Transverse colon (tissue), 4 donors: ENCODE measurements at regions not wholly inside any gene's neighbourhood (a gene's known extent, or its start where the extent isn't known, plus 50 kb on each side); places are given as distances from the start of the nearest gene placed in this dataset.

ENCODE experiments used
- DNase-seq: peaks from one replicate; pipeline ENCODE4 v3.0.0-alpha.2; 2019
- H3K27ac ChIP-seq, 4 donors: fragments of 200-600 bp; sonication (generic); 2 replicates each; pipeline ENCODE4 v1.5.1; 2016 to 2018; ENCODE audit warnings: inconsistent platforms in 4 of 4
- H3K27me3 ChIP-seq: fragments of 200-600 bp; sonication (generic); 2 replicates; pipeline ENCODE4 v1.5.1; 2017; ENCODE audit warnings: inconsistent platforms
- H3K36me3 ChIP-seq, 4 donors: fragments of 200-600 bp; sonication (generic); 2 replicates each; pipeline ENCODE4 v1.5.1; 2017 to 2019; ENCODE audit warnings: inconsistent platforms in 4 of 4
- H3K4me1 ChIP-seq, 4 donors: fragments of 200-600 bp; sonication (generic); 2 replicates each; pipeline ENCODE4 v1.5.1; 2017 to 2020; ENCODE audit warnings: inconsistent platforms in 4 of 4
- H3K4me3 ChIP-seq, 4 donors: fragments of 200-600 bp; sonication (generic); 1 replicate in 1 of 4; 2 replicates in 3 of 4; pipeline versions ENCODE4 v1.5.1 to v1.6.1; 2017 to 2019; ENCODE audit warnings: inconsistent platforms in 4 of 4
- H3K9me3 ChIP-seq, 2 donors: fragments of 200-600 bp; sonication (generic); 2 replicates each; pipeline ENCODE4 v1.5.1; 2017 to 2019; ENCODE audit warnings: inconsistent platforms in 2 of 2
- CTCF ChIP-seq, 5 experiments: fragments of 200-600 bp in 3 of 5; fragments of 450-650 bp in 2 of 5; sonication (generic) in 3 of 5; IDR thresholded peaks; 1 replicate in 2 of 5; 2 replicates in 3 of 5; pipeline ENCODE4 v1.5.1; 2016 to 2017; ENCODE audit warnings: antibody characterized with exemption in 5 of 5, inconsistent platforms in 3 of 5, mild to moderate bottlenecking in 2 of 5, moderate library complexity in 1 of 5
- EP300 ChIP-seq: sonication (generic); formaldehyde crosslinking; IDR thresholded peaks from one replicate; pipeline ENCODE4 v1.6.1; 2017; ENCODE audit warnings: antibody characterized with exemption, low read depth
- POLR2A ChIP-seq: fragments of 450-650 bp; IDR thresholded peaks from one replicate; pipeline ENCODE4 v1.6.1; 2016; ENCODE audit warnings: antibody characterized with exemption, mild to moderate bottlenecking, moderate library complexity
- POLR2AphosphoS5 ChIP-seq, 3 donors: sonication (generic); formaldehyde crosslinking; IDR thresholded peaks; one replicate each; pipeline ENCODE4 v1.6.1; 2016; ENCODE audit warnings: antibody characterized with exemption in 3 of 3
- WGBS, 2 donors: methylation state at CpG; one replicate each; pipeline ENCODE4 v1.1.5; 2018; ENCODE audit warnings: low coverage in 1 of 2; 5-methylcytosine and 5-hydroxymethylcytosine counted together
- in situ Hi-C, 4 donors: fragments of 200-750 bp; cut with MboI; loops; one replicate each; pipeline versions ENCODE4 v1.15.0 to v1.15.1; 2017; ENCODE audit warnings: low sequenced_read_pairs in 3 of 4, low pct_ligation_motif_present in 1 of 4, low pct_unique_long_range_greater_than_20kb in 1 of 4
- intact Hi-C: fragments of 100-400 bp; cut with DNase I; formaldehyde crosslinking; loops from one replicate; pipeline ENCODE4 v1.15.1; 2023; ENCODE audit warnings: low total_unique reads

DNA sequence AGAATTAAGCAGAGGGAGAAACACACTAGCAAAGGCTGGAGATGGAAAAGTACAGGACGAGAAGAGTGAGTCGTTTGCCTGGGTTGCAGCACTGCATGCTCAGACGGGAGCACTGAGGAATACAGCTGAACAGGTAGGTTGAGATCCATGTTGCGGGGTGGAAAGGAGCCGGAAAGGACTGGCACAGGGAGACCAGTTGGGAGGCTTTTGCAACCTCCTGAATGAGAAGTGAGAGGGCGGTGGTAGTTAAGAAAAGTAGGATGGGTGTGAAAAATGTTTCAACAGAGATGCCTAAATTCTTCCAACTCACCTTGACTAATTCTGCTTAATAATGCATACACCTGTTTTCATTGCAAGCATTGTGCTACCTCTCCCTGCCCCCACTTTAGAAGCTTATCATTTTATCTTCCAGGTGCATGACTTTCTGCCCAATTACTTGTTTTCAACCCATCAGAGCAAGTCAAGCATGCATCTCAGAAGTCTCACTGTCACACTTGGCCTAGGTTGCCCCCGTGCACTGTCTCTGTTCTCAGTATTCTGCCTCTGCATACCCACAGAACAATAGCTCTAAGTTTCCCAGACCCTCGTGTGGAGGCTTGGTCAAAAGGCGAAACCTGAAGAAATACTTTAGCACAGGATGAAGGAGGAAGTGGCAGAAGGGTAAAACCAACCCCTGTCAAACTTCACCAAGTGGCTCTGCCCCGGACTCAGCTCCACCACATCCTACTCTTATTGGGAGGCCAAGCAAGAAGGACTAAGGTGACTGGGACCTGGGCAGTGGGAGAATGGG lies 199.3 kb upstream of the BCL6 start:
- WGBS, 2 donors: 80 to 87% methylated on average over 7 to 10 of the region's 10 CpGs
- no peak overlapping the region for H3K4me3 ChIP-seq
- TF ChIP-seq POLR2AphosphoS5 (IDR thresholded peaks at IDR 0.05): no peak
- no peaks in the 10 kb centered on the region for H3K27me3 ChIP-seq
- H3K9me3 ChIP-seq: no peaks in the 10 kb centered on the region
- in situ Hi-C loops: no loop called here
- H3K4me1 ChIP-seq: no peaks in the 10 kb centered on the region
- intact Hi-C loops: no loop called here
- no peak for DNase-seq
- H3K36me3 ChIP-seq: no peaks in the 10 kb centered on the region
- H3K27ac ChIP-seq: no peak overlapping the region

DNA sequence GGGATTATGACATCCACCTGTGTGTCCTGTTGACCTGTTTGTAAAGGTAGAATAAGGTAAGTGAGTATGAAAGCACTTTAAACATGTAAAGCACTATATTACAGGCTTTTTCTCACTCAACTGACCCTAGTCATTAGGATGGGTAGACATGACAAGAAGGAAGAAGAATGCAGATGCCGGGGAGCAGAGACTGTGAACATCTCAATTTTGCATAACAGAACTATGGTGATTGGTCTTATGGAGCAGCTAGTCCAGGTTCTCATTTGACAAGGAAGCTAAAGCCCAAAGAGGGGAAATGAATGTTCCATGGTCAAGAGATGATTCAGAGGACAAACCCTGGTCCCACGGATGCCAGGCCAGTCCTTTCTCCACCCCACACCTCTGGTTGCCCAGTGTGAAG lies 200.1 kb upstream of the BCL6 start:
- Histone ChIP-seq H3K4me1 (no peaks in the 10 kb centered on the region), H3K27ac (no peak overlapping the region), H3K36me3 (no peaks in the 10 kb centered on the region), H3K4me3 (no peak overlapping the region), H3K27me3 (no peaks in the 10 kb centered on the region), H3K9me3 (no peaks in the 10 kb centered on the region)
- intact Hi-C loops: no loop called here
- in situ Hi-C loops: no loop called here
- WGBS, 2 donors: 80 to 88% methylated on average over 1 to 2 of the region's 2 CpGs
- no peak for TF ChIP-seq POLR2AphosphoS5 (IDR thresholded peaks at IDR 0.05)
- TF ChIP-seq POLR2A: no peak
- no peak for TF ChIP-seq EP300
- TF ChIP-seq CTCF (IDR thresholded peaks at IDR 0.05): no peak
- no peak for DNase-seq

DNA sequence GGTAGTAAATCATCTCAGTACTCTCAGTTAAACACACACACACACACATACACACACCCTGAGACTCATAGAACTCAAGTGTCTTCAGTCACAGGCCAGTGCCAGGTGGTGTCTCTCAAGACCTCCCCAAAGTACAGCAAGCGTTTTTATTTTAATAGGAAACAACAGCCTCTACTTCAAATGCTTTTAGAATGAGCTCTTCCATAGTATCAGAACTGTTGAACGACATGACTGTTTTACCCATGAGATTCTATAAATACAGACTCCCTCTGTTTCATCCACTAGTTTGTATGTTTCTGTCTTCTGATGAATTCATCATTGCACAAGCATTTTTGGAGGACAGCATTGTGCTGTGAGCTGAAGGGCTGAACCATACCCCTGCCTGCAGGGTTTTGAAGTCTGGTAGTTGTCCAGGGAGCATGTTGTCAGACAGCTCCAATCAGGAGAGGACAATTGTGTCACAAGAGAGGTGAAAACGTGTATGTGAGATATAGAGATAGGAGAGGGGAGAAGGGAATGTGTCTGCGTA lies 201.0 kb upstream of the BCL6 start:
- H3K9me3 ChIP-seq: no peaks in the 10 kb centered on the region
- WGBS, 2 donors: 61 to 77% methylated on average over 3 to 4 of the region's 4 CpGs
- intact Hi-C loops (no loop called here), in situ Hi-C loops (no loop called here)
- no peak for DNase-seq
- no peaks in the 10 kb centered on the region for H3K27me3 ChIP-seq
- no peak overlapping the region for H3K27ac ChIP-seq
- H3K4me1 ChIP-seq: no peaks in the 10 kb centered on the region
- no peaks in the 10 kb centered on the region for H3K36me3 ChIP-seq
- H3K4me3 ChIP-seq: no peak overlapping the region
- TF ChIP-seq POLR2A: no peak
- TF ChIP-seq CTCF (IDR thresholded peaks at IDR 0.05): no peak
- TF ChIP-seq EP300: no peak
- TF ChIP-seq POLR2AphosphoS5 (IDR thresholded peaks at IDR 0.05): no peak

DNA sequence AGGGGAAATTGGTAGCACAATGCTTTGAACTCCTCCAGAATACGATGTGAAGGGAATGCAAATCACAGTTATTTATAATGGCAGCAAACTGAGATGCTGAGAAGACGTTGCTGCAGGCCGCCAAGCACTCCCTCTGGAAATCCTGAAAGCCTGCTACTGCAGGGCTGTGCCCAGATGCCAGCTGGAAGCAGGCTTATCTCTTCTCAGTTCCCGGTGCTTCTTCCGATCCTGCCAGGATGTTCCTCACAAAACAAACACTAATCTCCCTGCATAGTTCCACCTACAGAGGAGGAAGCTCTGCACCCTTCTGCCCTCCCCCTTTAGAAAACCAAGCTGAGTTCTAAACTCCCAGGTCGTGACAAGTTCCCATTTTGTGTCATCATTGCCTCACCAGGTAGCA lies 201.7 kb upstream of the BCL6 start:
- TF ChIP-seq EP300: no peak
- TF ChIP-seq CTCF (IDR thresholded peaks at IDR 0.05): no peak
- no peak for TF ChIP-seq POLR2AphosphoS5 (IDR thresholded peaks at IDR 0.05)
- no peak for TF ChIP-seq POLR2A
- no peaks in the 10 kb centered on the region for H3K4me1 ChIP-seq
- H3K4me3 ChIP-seq: no peak overlapping the region
- H3K27me3 ChIP-seq: no peaks in the 10 kb centered on the region
- H3K9me3 ChIP-seq: no peaks in the 10 kb centered on the region
- intact Hi-C loops: no loop called here
- DNase-seq: no peak
- H3K27ac ChIP-seq: no peak overlapping the region
- in situ Hi-C loops: no loop called here
- 58 to 74% methylated on average over 6 of the region's 6 CpGs for WGBS, 2 donors
- H3K36me3 ChIP-seq: no peaks in the 10 kb centered on the region
